GM12873 (cell line): ENCODE measurements at regions not wholly inside any gene's neighbourhood (a gene's known extent, or its start where the extent isn't known, plus 50 kb on each side); places are given as distances from the start of the nearest gene placed in this dataset.

Experiments used
- CTCF ChIP-seq: IDR thresholded peaks from 2 replicates; pipeline ENCODE4 v1.5.1; 2012; ENCODE audit warnings: low read depth, mild to moderate bottlenecking, moderate library complexity, low read length, control low read depth; ENCODE audit not compliant: insufficient read depth; ENCODE audit errors: missing control alignments

DNA sequence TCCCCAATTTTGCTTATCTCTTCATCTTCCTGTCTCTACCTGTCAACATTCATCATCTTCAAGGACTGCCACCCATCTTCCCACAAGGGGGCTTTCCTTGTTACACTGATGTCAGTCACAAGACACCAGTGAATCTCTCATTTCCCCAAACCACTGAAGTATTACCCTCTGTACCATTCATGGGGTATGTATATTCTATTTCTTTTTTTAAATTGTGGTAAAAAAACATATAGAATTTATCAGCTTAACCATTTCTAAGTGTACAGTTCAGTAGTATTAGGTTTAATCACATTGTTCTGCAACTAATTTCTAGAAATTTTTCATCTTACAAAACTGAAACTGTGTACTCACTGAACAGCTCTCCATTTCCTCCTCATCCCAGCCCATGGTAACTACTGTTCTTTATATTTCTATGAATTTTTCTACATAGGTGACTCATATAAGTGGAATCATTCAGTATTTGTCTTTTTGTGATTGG is 98.6 kb downstream of the LARP7 start:
- TF ChIP-seq CTCF, result peak; percentile 2

DNA sequence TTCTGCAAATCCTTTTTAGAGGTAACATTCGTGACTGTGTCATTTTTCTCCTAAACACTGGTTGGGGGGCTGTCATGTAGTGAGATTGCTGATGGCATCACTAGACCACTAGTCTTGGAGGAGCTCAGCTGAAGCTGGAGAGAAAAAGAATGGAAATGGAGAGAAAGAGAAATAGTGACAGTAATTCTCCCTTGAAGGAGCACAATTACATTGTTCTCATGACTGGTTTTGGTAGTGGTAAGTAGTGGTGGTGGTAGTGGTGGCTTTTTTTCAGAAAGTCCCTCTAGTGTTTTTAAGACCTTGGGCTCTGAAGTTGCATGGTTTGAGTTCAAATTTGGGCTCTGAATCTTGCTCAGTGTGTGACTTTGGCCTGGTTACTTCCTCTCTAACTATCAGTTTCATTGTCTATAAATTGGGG is 99.8 kb downstream of the LARP7 start:
- no peak for TF ChIP-seq CTCF

DNA sequence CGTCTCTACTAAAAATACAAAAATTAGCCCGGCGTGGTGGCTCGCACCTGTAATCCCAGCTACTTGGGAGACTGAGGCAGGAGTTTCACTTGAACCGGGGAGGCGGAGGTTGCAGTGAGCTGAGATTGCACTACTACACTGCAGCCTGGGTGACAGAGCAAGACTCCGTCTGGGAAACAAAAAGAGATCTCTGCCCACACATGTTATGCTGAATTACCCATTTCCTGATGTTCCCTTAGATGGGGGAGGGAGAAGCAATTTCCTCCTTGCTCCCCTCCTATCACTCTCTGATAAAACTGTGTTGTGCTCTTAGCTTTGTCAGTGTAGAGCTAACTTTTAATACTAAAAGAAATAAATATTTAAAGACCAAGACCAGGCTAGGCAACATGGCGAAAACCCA is 102.5 kb downstream of the LARP7 start:
- no peak for TF ChIP-seq CTCF

- TF ChIP-seq CTCF, result no peak
Measured at GRCh38 chr4:112747036-112747435, 110.1 kb downstream of the LARP7 start.

- TF ChIP-seq CTCF, result no peak
Measured at GRCh38 chr4:112748352-112748878, 111.5 kb downstream of the LARP7 start.

- TF ChIP-seq CTCF, result no peak
Measured at GRCh38 chr4:112751447-112751846, 114.5 kb downstream of the LARP7 start.

DNA sequence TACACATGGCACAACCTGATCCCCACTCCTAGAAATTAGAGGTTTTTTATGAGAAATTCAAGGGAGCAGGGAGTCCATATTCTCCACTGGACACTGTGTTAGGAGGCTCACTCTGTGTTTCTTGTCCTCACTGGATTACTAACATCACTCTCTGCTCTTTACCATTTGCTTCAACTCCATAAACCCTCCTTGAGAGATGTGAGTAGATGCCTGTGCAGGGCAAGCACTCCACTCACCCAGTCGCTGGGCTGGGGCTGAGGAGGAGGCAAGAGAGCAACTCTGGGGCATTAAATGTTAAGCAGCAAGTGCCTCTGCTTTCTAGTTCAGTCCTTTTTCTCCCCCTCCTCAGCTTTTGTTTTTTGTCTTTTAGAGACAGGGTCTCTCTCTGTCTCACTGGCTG is 115.1 kb downstream of the LARP7 start:
- TF ChIP-seq CTCF, result no peak
